ENCODE measurements at regions not wholly inside any gene's neighbourhood (a gene's known extent, or its start where the extent isn't known, plus 50 kb on each side); places are given as distances from the start of the nearest gene placed in this dataset.

DNA sequence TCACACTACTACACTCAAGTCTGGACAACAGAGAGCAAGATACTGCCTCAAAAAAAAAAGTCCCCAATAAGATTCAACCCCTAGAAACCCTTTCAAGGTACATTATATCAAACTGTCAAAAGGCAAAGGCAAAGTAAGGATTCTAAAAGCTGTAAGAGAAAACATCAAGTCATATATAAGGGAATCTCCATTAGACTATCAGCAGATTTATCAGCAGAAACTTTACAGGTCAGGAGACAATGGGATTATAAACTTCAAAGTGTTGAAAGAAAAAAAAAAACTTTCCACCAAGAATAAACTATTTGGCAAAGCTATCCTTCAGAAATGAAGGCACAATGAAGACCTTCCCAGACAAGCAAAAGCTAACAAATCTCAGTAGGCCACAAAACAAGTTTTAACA, 63.5 kb upstream of the DMRT1 start:
- DNase-seq, result no peak

DNA sequence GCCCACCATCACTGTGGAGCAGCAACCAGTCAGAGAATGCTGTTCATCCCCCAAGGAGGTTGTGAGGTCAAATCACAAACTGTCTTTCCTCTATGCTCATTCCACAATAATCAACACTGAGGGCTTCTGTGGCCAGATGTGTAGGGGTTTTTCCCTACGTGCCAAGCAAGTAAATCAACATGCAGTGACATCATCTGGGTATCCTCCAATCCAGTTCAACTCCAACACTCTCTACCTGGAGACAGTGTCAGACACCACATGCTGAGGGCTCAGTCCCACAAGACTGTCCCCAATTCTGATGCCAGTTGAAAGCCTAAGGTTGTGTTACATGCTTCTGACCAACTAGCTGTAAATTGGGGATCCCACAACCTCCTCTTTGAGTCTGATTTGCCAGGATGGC, 57.3 kb upstream of the DMRT1 start:
- no peak for DNase-seq

DNA sequence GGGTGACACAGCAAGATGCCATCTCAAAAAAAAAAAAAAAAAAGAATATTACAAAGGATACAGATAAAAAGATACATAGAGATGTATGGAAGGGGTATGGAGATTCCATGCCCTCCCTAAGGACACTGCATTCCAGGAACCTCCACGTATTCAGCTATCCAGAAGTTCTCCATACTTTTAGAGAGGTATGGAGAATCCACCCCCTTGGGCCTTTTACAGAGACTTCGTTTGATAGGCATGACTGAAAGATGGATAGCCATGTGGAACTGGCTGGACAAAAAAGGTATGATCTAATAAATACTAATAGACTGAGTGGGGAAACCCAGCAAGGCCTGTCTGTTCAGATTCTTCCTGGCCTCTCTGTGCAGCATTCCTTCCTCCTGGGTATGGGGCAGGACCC, 56.6 kb upstream of the DMRT1 start:
- no peak for DNase-seq

DNA sequence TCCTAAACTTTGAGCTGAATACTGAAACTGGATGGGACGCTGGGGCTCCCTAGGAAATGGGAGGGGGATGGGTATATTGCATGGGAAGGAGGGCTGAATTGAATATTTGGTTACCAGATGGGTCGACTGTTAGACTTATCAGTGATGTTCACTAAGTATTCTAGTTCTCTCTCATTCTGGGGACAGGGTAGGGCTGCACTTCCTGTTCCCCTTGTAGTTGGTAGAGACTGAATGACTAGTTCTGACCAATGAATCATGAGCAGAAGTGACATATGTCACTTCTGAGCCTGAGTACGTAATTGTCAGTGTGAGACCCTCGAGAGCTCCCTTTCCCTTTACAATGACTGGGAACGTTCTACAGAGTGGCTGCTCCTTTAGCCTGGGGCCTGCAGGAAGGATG, 55.5 kb upstream of the DMRT1 start:
- no peak for DNase-seq

DNA sequence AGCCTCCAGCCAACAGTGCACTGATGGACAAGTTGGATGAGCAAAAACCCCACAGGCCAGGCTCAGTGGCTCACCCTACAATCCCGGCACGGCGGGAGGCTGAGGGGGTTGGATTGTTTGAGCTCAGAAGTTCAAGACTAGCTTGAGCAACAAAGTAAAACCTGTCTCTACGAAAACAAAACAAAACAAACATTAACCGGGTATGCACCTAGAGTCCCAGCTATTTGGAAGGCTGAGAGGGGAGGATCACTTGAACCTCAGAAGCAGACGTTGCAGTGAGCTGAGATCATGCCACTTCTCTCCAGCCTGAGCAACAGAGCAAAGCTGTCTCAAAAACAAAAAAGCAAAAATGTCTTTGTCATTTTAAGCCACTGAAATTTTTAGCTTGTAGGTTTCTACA, 55.1 kb upstream of the DMRT1 start:
- no peak for DNase-seq

DNA sequence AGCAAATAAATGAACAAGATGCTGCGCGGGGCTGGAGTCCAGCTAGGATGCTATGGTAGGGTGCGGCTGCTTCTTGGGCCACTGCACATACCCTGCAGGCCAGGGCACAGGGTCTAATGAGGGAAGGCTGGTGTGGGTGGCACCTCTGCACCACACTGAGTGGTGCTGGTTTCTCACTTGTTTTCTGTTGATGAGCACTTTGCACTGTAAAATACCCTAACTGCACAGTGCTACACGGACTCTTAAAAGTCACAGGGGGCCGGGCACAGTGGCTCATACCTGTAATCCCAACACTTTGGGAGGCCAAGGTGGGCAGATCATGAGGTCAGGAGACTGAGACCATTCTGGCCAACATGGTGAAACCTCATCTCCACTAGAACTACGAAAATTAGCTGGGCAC, 52.7 kb upstream of the DMRT1 start:
- DNase-seq, result no peak
